OCI-LY7 (cell line): ENCODE measurements at regions not wholly inside any gene's neighbourhood (a gene's known extent, or its start where the extent isn't known, plus 50 kb on each side); places are given as distances from the start of the nearest gene placed in this dataset.

Experiments used
- BruUV-seq: library from RNA; stranded (reverse); fragments of 400-500 nt; replicated peaks from 2 replicates; lab custom pipeline; 2021; lab: Mats Ljungman, UMichigan
- CTCF ChIA-PET: fragments of 300-600 bp; sonication (Branson Sonifier 250); formaldehyde crosslinking; loops from one replicate; lab custom pipeline; 2022; ENCODE audit warnings: antibody characterized with exemption; ENCODE audit not compliant: unreplicated experiment; lab: Charles Lee
- POLR2A ChIA-PET: fragments of 300-600 bp; sonication (Branson Sonifier 250); formaldehyde crosslinking; loops from one replicate; lab custom pipeline; 2022; ENCODE audit warnings: antibody characterized with exemption; lab: Charles Lee
- DNase-seq: peaks from one replicate; pipeline ENCODE4 v3.0.0-alpha.2; 2015; ENCODE audit warnings: low spot score
- H2AFZ ChIP-seq: fragments of 200-600 bp; sonication (generic), shearing (Covaris generic); 2 replicates; pipeline ENCODE4 v1.6.1; 2014; ENCODE audit warnings: mild to moderate bottlenecking, antibody characterized with exemption, low read length, moderate library complexity
- H3K27ac ChIP-seq: fragments of 200-600 bp; sonication (generic); 2 replicates; pipeline ENCODE4 v1.5.1; 2014; ENCODE audit warnings: mixed run types, low read depth, mild to moderate bottlenecking, moderate library complexity, low read length, inconsistent platforms; ENCODE audit not compliant: poor library complexity, severe bottlenecking
- H3K36me3 ChIP-seq: fragments of 200-600 bp; sonication (generic); 2 replicates; pipeline ENCODE4 v1.6.1; 2014; ENCODE audit warnings: mild to moderate bottlenecking, antibody characterized with exemption, low read length, moderate library complexity, mixed read lengths; ENCODE audit not compliant: insufficient read depth
- H3K4me1 ChIP-seq: fragments of 200-600 bp; sonication (generic); 2 replicates; pipeline ENCODE4 v1.5.1; 2014; ENCODE audit warnings: mild to moderate bottlenecking, low read length; ENCODE audit not compliant: insufficient read depth, poor library complexity, severe bottlenecking
- H3K4me2 ChIP-seq: fragments of 200-600 bp; sonication (generic); 2 replicates; pipeline ENCODE4 v1.6.1; 2014; ENCODE audit warnings: mild to moderate bottlenecking, low read length
- H3K4me3 ChIP-seq: fragments of 200-600 bp; sonication (generic); 2 replicates; pipeline ENCODE4 v1.5.1; 2014; ENCODE audit warnings: mild to moderate bottlenecking, low read depth, low read length; ENCODE audit not compliant: poor library complexity, severe bottlenecking
- H3K79me2 ChIP-seq: fragments of 200-600 bp; sonication (generic); 2 replicates; pipeline ENCODE4 v1.6.1; 2016; ENCODE audit warnings: low read depth, mild to moderate bottlenecking, low read length, moderate library complexity, mixed read lengths; ENCODE audit not compliant: insufficient read depth
- H3K9me2 ChIP-seq: fragments of 200-600 bp; sonication (generic); 2 replicates; pipeline ENCODE4 v1.6.1; 2016; ENCODE audit warnings: mild to moderate bottlenecking, low read length, mixed read lengths; ENCODE audit not compliant: insufficient read depth
- H3K9me3 ChIP-seq: fragments of 200-600 bp; sonication (generic); 2 replicates; pipeline ENCODE4 v1.6.1; 2014; ENCODE audit warnings: mild to moderate bottlenecking, mixed run types, low read length, mixed read lengths
- H4K20me1 ChIP-seq: fragments of 200-600 bp; sonication (generic); 2 replicates; pipeline ENCODE4 v1.6.1; 2014; ENCODE audit warnings: mild to moderate bottlenecking, antibody characterized with exemption, low read length, moderate library complexity, mixed read lengths; ENCODE audit not compliant: insufficient read depth
- CTCF ChIP-seq: fragments of 200-600 bp; sonication (generic); conservative IDR thresholded peaks from 2 replicates; pipeline ENCODE4 v1.5.1; 2014; ENCODE audit warnings: mild to moderate bottlenecking, antibody characterized with exemption, low read length, moderate library complexity, mixed read lengths
- EZH2phosphoT487 ChIP-seq: fragments of 200-600 bp; sonication (generic); IDR thresholded peaks from 2 replicates; pipeline ENCODE4 v1.6.1; 2018; ENCODE audit warnings: low read depth, borderline replicate concordance, mild to moderate bottlenecking, mixed run types, antibody characterized with exemption, low read length, moderate library complexity, mixed read lengths
- intact Hi-C: fragments of 100-400 bp; cut with micrococcal nuclease; formaldehyde crosslinking; loops from one replicate; pipeline ENCODE4 v1.10.0; 2022; ENCODE audit not compliant: unreplicated experiment

- Histone ChIP-seq H3K9me2 (no peaks in the 10 kb centered on the region), H2AFZ (no peak overlapping the region), H3K79me2 (no peaks in the 10 kb centered on the region), H3K36me3 (no peaks in the 10 kb centered on the region), H3K4me1 (no peaks in the 10 kb centered on the region), H4K20me1 (no peaks in the 10 kb centered on the region), H3K27ac (no peak overlapping the region), H3K4me3 (no peak overlapping the region), H3K4me2 (no peak overlapping the region), H3K9me3 (peaks cover 21% of the 10 kb centered on the region; the same call in 1 of the 2 replicates)
- DNase-seq = no peak
- BruUV-seq = no TSS peak
- no peak for TF ChIP-seq CTCF
- no peak for TF ChIP-seq EZH2phosphoT487
- ChIA-PET CTCF (no interaction called here), POLR2A (no interaction called here)
- intact Hi-C loops = no loop called here
Observed at GRCh38 chr21:23955135-23955843, 1652.0 kb downstream of the MRPL39 start.

GRCh38 chr21:23952269-23952668 lies 1655.0 kb downstream of the MRPL39 start:
- Histone ChIP-seq H3K9me2 (no peaks in the 10 kb centered on the region), H2AFZ (no peak overlapping the region), H3K4me1 (no peaks in the 10 kb centered on the region), H3K36me3 (no peaks in the 10 kb centered on the region), H3K4me2 (no peak overlapping the region), H3K4me3 (no peak overlapping the region), H3K27ac (no peak overlapping the region), H4K20me1 (no peaks in the 10 kb centered on the region), H3K9me3 (peaks cover 11% of the 10 kb centered on the region; the same call in 1 of the 2 replicates), H3K79me2 (no peaks in the 10 kb centered on the region)
- BruUV-seq = no TSS peak
- no peak for TF ChIP-seq EZH2phosphoT487
- TF ChIP-seq CTCF = no peak
- ChIA-PET POLR2A (interaction anchor here (0.6 kb wide), 1 partner anchor 78 kb away, joined by 7 read pairs; no protein-coding TSS in a partner anchor), CTCF (no interaction called here)
- DNase-seq = no peak
- intact Hi-C loops = no loop called here

- no TSS peak for BruUV-seq
- 0 out of 2 replicates have a peak, but pooled peaks cover 6% of the 10 kb centered on the region for H3K9me3 ChIP-seq
- TF ChIP-seq CTCF (no peak), EZH2phosphoT487 (no peak)
- no peaks in the 10 kb centered on the region for H3K9me2 ChIP-seq
- H3K4me2 ChIP-seq = no peak overlapping the region
- ChIA-PET CTCF (no interaction called here), POLR2A (no interaction called here)
- H3K4me1 ChIP-seq = no peaks in the 10 kb centered on the region
- no peaks in the 10 kb centered on the region for H3K79me2 ChIP-seq
- DNase-seq = no peak
- no peak overlapping the region for H2AFZ ChIP-seq
- H4K20me1 ChIP-seq = no peaks in the 10 kb centered on the region
- no peak overlapping the region for H3K4me3 ChIP-seq
- H3K27ac ChIP-seq = no peak overlapping the region
- intact Hi-C loops = no loop called here
- no peaks in the 10 kb centered on the region for H3K36me3 ChIP-seq
Observed at GRCh38 chr21:23951251-23951650, 1656.0 kb downstream of the MRPL39 start.
